Liver (tissue), 3 donors: ENCODE measurements at regions not wholly inside any gene's neighbourhood (a gene's known extent, or its start where the extent isn't known, plus 50 kb on each side); places are given as distances from the start of the nearest gene placed in this dataset.

ENCODE experiments used
- ATF3 ChIP-seq: IDR thresholded peaks from 2 replicates; pipeline ENCODE4 v1.6.1; 2016; ENCODE audit warnings: antibody characterized with exemption
- CTCF ChIP-seq: fragments of 150-350 bp; IDR thresholded peaks from 2 replicates; pipeline ENCODE4 v1.5.1; 2017; ENCODE audit warnings: improper control_type of control experiment, low read depth, low read length; ENCODE audit not compliant: missing input control
- EGR1 ChIP-seq, 2 donors: IDR thresholded peaks; 2 replicates each; pipeline ENCODE4 v1.6.1; 2016 to 2018; ENCODE audit warnings: antibody characterized with exemption in 2 of 2, low read depth in 2 of 2
- GABPA ChIP-seq, 2 donors: IDR thresholded peaks in 1 of 2; conservative IDR thresholded peaks in 1 of 2; 2 replicates each; pipeline ENCODE4 v1.6.1; 2016; ENCODE audit warnings: antibody characterized with exemption in 2 of 2, mild to moderate bottlenecking in 1 of 2, moderate library complexity in 1 of 2
- HNF4G ChIP-seq: IDR thresholded peaks from 2 replicates; pipeline ENCODE4 v1.6.1; 2016; ENCODE audit warnings: antibody characterized with exemption
- JUND ChIP-seq, 2 donors: IDR thresholded peaks; 2 replicates each; pipeline ENCODE4 v1.6.1; 2016; ENCODE audit warnings: antibody characterized with exemption in 2 of 2
- MAX ChIP-seq: IDR thresholded peaks from 2 replicates; pipeline ENCODE4 v1.6.1; 2016; ENCODE audit warnings: antibody characterized with exemption
- NR2F2 ChIP-seq: IDR thresholded peaks from 2 replicates; pipeline ENCODE4 v1.6.1; 2016; ENCODE audit warnings: antibody characterized with exemption
- RAD21 ChIP-seq, 2 donors: IDR thresholded peaks; 2 replicates each; pipeline ENCODE4 v1.6.1; 2016; ENCODE audit warnings: antibody characterized with exemption in 2 of 2, mild to moderate bottlenecking in 2 of 2
- REST ChIP-seq: IDR thresholded peaks from 2 replicates; pipeline ENCODE4 v1.6.1; 2016; ENCODE audit warnings: antibody characterized with exemption, mild to moderate bottlenecking
- RXRA ChIP-seq, 2 donors: IDR thresholded peaks; 2 replicates each; pipeline ENCODE4 v1.6.1; 2017 to 2018; ENCODE audit warnings: antibody characterized with exemption in 2 of 2, mild to moderate bottlenecking in 1 of 2
- SP1 ChIP-seq: IDR thresholded peaks from 2 replicates; pipeline ENCODE4 v1.6.1; 2018; ENCODE audit warnings: antibody characterized with exemption, mild to moderate bottlenecking
- TAF1 ChIP-seq: conservative IDR thresholded peaks from 2 replicates; pipeline ENCODE4 v1.6.1; 2016; ENCODE audit warnings: antibody characterized with exemption, mild to moderate bottlenecking
- YY1 ChIP-seq: IDR thresholded peaks from 2 replicates; pipeline ENCODE4 v1.6.1; 2016; ENCODE audit warnings: antibody characterized with exemption, mild to moderate bottlenecking
- donor health status: healthy.
- donor health status: healthy.

GRCh38 chr14:34183478-34183877 is 232.6 kb upstream of the EGLN3 start:
- TF ChIP-seq YY1 = no peak
- TF ChIP-seq CTCF = no peak
- no peak for TF ChIP-seq REST
- no peak for TF ChIP-seq EGR1 (IDR thresholded peaks at IDR 0.05; ENCODE audit: low read depth in 2 of 2)
- TF ChIP-seq RAD21 (IDR thresholded peaks at IDR 0.05) = no peak
- no peak for TF ChIP-seq SP1
- TF ChIP-seq ATF3 = no peak
- TF ChIP-seq TAF1 = no peak
- no peak for TF ChIP-seq GABPA (IDR thresholded peaks at IDR 0.05 in 1 of 2, conservative IDR thresholded peaks at IDR 0.05 in 1 of 2)
- no peak for TF ChIP-seq JUND (IDR thresholded peaks at IDR 0.05)
- TF ChIP-seq MAX = no peak
- TF ChIP-seq RXRA (IDR thresholded peaks at IDR 0.05) = no peak
- no peak for TF ChIP-seq HNF4G
- no peak for TF ChIP-seq NR2F2
